Suprapubic skin (tissue), 4 donors: ENCODE measurements at regions not wholly inside any gene's neighbourhood (a gene's known extent, or its start where the extent isn't known, plus 50 kb on each side); places are given as distances from the start of the nearest gene placed in this dataset.

Experiments used
- DNase-seq, 2 donors: peaks; one replicate each; pipeline ENCODE4 v3.0.0-alpha.2; 2019; ENCODE audit warnings: low spot score in 2 of 2
- H3K27ac ChIP-seq: fragments of 200-600 bp; sonication (generic); one replicate; pipeline ENCODE4 v1.5.1; 2019
- H3K27me3 ChIP-seq: fragments of 200-600 bp; sonication (generic); one replicate; pipeline ENCODE4 v1.5.1; 2019
- H3K36me3 ChIP-seq: fragments of 200-600 bp; sonication (generic); one replicate; pipeline ENCODE4 v1.5.1; 2019
- H3K4me1 ChIP-seq: fragments of 200-600 bp; sonication (generic); one replicate; pipeline ENCODE4 v1.5.1; 2019
- H3K4me3 ChIP-seq: fragments of 200-600 bp; sonication (generic); one replicate; pipeline ENCODE4 v1.5.1; 2019; ENCODE audit warnings: mild to moderate bottlenecking
- H3K9me3 ChIP-seq: fragments of 200-600 bp; sonication (generic); one replicate; pipeline ENCODE4 v1.5.1; 2019
- EP300 ChIP-seq: sonication (generic); formaldehyde crosslinking; IDR thresholded peaks from one replicate; pipeline ENCODE4 v1.6.1; 2017; ENCODE audit warnings: antibody characterized with exemption
- POLR2A ChIP-seq, 2 donors: fragments of 450-650 bp; IDR thresholded peaks; one replicate each; pipeline ENCODE4 v1.6.1; 2017; ENCODE audit warnings: antibody characterized with exemption in 2 of 2, mild to moderate bottlenecking in 2 of 2, moderate library complexity in 2 of 2
- POLR2AphosphoS5 ChIP-seq, 3 donors: sonication (generic); formaldehyde crosslinking; IDR thresholded peaks; one replicate each; pipeline ENCODE4 v1.6.1; 2017; ENCODE audit warnings: antibody characterized with exemption in 3 of 3
- WGBS: methylation state at CpG from one replicate; pipeline ENCODE4 v1.1.5; 2018; 5-methylcytosine and 5-hydroxymethylcytosine counted together
- TF ChIP-seq, protein P1 (sequence below), 2 donors: fragments of 200-600 bp in 1 of 2; fragments of 450-650 bp in 1 of 2; sonication (generic) in 1 of 2; IDR thresholded peaks; one replicate each; pipeline ENCODE4 v1.5.1; 2016 to 2019; ENCODE audit warnings: antibody characterized with exemption in 2 of 2, mild to moderate bottlenecking in 1 of 2, moderate library complexity in 1 of 2

DNA sequence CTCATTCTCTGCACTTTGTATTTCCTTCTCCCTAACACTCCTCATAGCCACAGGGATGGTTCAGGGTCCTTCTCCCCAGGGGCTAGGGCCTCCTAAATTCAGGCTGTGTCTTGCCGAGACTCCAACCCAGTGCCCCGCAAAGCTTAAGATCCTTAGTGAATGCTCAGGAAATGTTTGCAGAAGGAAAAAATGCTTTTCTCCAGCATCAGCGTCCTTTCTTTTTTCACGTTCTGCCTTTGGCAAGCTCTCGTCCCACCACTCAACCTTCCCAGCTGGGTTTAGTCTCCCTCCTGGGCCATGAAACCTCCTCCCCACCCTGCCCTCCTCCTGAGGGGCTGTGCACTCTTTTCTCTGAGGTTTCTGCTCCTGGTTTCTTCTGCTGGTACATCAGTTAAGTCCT is 503.8 kb upstream of the B3GAT1 start:
- TF ChIP-seq POLR2A (IDR thresholded peaks at IDR 0.05) (no peak), POLR2AphosphoS5 (IDR thresholded peaks at IDR 0.05) (no peak), EP300 (no peak)
- TF ChIP-seq, protein P1, sequence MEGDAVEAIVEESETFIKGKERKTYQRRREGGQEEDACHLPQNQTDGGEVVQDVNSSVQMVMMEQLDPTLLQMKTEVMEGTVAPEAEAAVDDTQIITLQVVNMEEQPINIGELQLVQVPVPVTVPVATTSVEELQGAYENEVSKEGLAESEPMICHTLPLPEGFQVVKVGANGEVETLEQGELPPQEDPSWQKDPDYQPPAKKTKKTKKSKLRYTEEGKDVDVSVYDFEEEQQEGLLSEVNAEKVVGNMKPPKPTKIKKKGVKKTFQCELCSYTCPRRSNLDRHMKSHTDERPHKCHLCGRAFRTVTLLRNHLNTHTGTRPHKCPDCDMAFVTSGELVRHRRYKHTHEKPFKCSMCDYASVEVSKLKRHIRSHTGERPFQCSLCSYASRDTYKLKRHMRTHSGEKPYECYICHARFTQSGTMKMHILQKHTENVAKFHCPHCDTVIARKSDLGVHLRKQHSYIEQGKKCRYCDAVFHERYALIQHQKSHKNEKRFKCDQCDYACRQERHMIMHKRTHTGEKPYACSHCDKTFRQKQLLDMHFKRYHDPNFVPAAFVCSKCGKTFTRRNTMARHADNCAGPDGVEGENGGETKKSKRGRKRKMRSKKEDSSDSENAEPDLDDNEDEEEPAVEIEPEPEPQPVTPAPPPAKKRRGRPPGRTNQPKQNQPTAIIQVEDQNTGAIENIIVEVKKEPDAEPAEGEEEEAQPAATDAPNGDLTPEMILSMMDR (IDR thresholded peaks at IDR 0.05): no peak
- peaks cover 2% of the 10 kb centered on the region for H3K27me3 ChIP-seq
- no peaks in the 10 kb centered on the region for H3K9me3 ChIP-seq
- no peaks in the 10 kb centered on the region for H3K4me1 ChIP-seq
- H3K36me3 ChIP-seq: no peaks in the 10 kb centered on the region
- H3K27ac ChIP-seq: no peak overlapping the region
- whole genome bisulfite sequencing: 58% methylated on average over 5 of the region's 5 CpGs
- no peak for DNase-seq
- H3K4me3 ChIP-seq: no peak overlapping the region

DNA sequence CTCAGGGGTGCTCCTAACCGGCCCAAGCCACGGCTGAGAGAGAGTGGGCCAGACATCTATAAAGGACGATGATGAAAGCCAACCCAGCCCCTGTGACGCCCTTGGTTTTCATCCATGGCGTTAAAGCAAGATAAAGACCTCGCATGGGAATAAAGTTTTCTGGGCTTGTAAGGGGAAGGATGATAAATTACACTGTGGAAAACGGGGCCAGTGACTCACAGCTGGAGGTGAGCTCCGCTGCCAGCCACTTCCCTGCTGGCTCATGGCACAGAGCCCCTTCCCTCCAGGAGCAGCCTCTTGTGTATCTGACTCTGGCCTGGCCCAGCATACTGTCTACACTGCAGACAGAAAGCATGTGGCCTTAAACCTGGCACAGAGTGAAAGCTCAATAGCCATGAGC is 503.2 kb upstream of the B3GAT1 start:
- Histone ChIP-seq H3K36me3 (no peaks in the 10 kb centered on the region), H3K27ac (no peak overlapping the region), H3K27me3 (peaks cover 2% of the 10 kb centered on the region), H3K9me3 (no peaks in the 10 kb centered on the region), H3K4me3 (no peak overlapping the region), H3K4me1 (no peaks in the 10 kb centered on the region)
- no peak for DNase-seq
- no peak for TF ChIP-seq EP300
- no peak for TF ChIP-seq POLR2A (IDR thresholded peaks at IDR 0.05)
- TF ChIP-seq, protein P1 (IDR thresholded peaks at IDR 0.05): no peak
- no peak for TF ChIP-seq POLR2AphosphoS5 (IDR thresholded peaks at IDR 0.05)
- 55% methylated on average over 8 of the region's 8 CpGs for WGBS

DNA sequence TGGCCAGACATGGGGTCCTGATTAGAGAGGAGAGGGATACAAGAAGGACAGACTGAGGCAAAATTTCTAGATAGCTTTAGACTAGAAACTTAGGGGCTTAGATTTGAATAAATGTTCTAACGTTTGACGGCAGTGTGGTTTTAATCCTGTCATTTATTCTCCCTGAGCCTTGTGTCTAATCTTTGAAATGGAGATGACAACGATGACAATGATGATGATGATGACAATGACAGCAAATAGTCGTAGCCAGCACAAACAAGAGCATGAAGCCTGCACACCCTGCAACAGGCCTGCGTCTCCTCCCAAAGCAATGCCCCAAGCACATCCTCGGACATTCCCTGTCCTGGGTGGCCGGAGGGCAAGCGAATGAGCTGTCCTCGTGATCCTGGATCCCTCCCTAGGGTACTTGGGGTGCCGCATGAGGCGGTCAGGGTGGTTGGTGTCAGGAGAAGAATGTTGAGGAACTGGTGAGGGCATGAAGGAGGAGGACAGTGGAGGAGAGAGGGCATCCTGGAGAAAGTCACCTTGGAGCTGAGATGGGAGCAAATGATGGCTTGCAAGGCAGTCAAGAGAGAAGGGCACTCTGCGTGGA is 502.1 kb upstream of the B3GAT1 start:
- DNase-seq: no peak
- 91% methylated on average over 12 of the region's 12 CpGs for WGBS
- TF ChIP-seq POLR2AphosphoS5 (IDR thresholded peaks at IDR 0.05) (no peak), EP300 (no peak), POLR2A (IDR thresholded peaks at IDR 0.05) (no peak)
- TF ChIP-seq, protein P1 (IDR thresholded peaks at IDR 0.05): no peak
- H3K4me3 ChIP-seq: no peak overlapping the region
- no peaks in the 10 kb centered on the region for H3K4me1 ChIP-seq
- no peaks in the 10 kb centered on the region for H3K9me3 ChIP-seq
- H3K36me3 ChIP-seq: no peaks in the 10 kb centered on the region
- peaks cover 2% of the 10 kb centered on the region for H3K27me3 ChIP-seq
- no peak overlapping the region for H3K27ac ChIP-seq

DNA sequence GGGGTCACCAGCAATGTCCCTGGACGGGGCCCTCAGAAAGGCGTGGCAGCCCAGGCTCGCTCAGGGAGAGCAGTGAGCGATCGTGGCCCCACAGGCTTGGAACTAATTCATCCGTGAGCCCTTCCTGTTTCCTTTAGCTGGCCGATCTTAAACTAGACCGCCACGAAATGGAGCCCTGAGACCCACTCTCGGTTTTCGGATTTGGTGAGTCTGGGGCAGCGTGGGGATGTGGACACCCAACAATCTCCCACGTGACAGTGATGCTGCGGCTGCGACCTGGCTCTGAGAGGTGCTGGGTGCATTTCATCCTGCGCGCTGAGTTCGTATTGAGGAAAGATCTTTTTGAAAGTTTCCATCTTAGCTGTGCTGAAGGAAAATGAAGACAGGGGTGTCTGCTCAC is 501.3 kb upstream of the B3GAT1 start:
- Histone ChIP-seq H3K36me3 (no peaks in the 10 kb centered on the region), H3K27me3 (peaks cover 2% of the 10 kb centered on the region), H3K9me3 (no peaks in the 10 kb centered on the region), H3K4me1 (no peaks in the 10 kb centered on the region), H3K4me3 (no peak overlapping the region), H3K27ac (no peak overlapping the region)
- no peak for DNase-seq
- TF ChIP-seq, protein P1 (IDR thresholded peaks at IDR 0.05): no peak
- TF ChIP-seq POLR2AphosphoS5 (IDR thresholded peaks at IDR 0.05) (no peak), EP300 (no peak), POLR2A (IDR thresholded peaks at IDR 0.05) (no peak)
- WGBS: 90% methylated on average over 15 of the region's 18 CpGs

DNA sequence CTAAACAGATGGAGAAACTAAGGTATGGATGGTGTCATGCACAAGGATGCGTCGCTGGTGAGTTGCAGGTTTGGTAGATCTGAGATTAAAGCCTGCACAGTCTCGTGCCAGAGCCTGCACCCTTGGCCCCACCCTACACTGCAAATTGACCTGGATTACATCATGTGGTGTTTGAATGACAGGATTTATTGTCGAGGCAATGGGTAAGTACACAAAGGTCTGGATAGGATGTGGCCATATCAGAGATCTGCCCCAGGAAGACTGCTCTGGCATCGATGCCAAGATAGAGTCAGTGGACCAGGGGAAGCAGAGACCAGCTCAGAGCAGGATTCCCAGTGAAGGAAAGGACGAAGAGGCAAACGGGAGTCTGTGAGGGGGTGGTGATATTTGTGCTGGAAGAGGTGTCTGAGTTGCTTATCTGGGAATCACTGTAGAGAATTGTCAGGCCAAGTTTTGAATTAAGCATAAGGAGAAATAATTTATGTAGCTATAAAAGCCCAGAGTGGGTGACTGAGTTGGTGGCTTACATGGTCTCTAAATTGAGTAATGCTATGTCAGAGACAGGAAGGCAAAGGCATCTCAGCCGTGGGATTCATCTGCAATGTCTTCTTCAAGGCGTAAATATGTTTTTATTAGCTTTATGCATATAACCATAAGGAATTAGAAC is 499.6 kb upstream of the B3GAT1 start:
- peaks cover 6% of the 10 kb centered on the region for H3K27me3 ChIP-seq
- no peak overlapping the region for H3K4me3 ChIP-seq
- no peaks in the 10 kb centered on the region for H3K36me3 ChIP-seq
- WGBS: 53% methylated on average over 9 of the region's 9 CpGs
- H3K9me3 ChIP-seq: no peaks in the 10 kb centered on the region
- H3K27ac ChIP-seq: no peak overlapping the region
- TF ChIP-seq POLR2A (IDR thresholded peaks at IDR 0.05) (no peak), EP300 (no peak), POLR2AphosphoS5 (IDR thresholded peaks at IDR 0.05) (no peak)
- TF ChIP-seq, protein P1 (IDR thresholded peaks at IDR 0.05): no peak
- no peaks in the 10 kb centered on the region for H3K4me1 ChIP-seq
- no peak for DNase-seq
